Smooth muscle cell (in vitro differentiated cells): ENCODE measurements at regions not wholly inside any gene's neighbourhood (a gene's known extent, or its start where the extent isn't known, plus 50 kb on each side); places are given as distances from the start of the nearest gene placed in this dataset.

Experiments
- DNase-seq: peaks from one replicate; lab custom pipeline; 2025; ENCODE audit not compliant: unreplicated experiment; lab: John Stamatoyannopoulos, UW
- H2AFZ ChIP-seq: fragments of 200-600 bp; sonication (generic); 2 replicates; pipeline ENCODE4 v1.6.0; 2016; ENCODE audit warnings: antibody characterized with exemption, low read depth, mild to moderate bottlenecking
- H3F3A ChIP-seq: fragments of 200-600 bp; sonication (generic); 2 replicates; pipeline ENCODE4 v1.6.0; 2017; ENCODE audit warnings: antibody characterized with exemption, low read depth
- H3K27ac ChIP-seq: fragments of 200-600 bp; sonication (generic); 2 replicates; pipeline ENCODE4 v1.5.1; 2016; ENCODE audit warnings: low read depth, mild to moderate bottlenecking
- H3K27me3 ChIP-seq: fragments of 200-600 bp; sonication (generic); 2 replicates; pipeline ENCODE4 v1.6.1; 2016; ENCODE audit warnings: low read depth, mild to moderate bottlenecking
- H3K36me3 ChIP-seq: fragments of 200-600 bp; sonication (generic); 2 replicates; pipeline ENCODE4 v1.5.1; 2016; ENCODE audit warnings: low read depth
- H3K4me1 ChIP-seq: fragments of 200-600 bp; sonication (generic); 2 replicates; pipeline ENCODE4 v1.5.1; 2016; ENCODE audit warnings: low read depth
- H3K4me2 ChIP-seq: fragments of 200-600 bp; sonication (generic); 2 replicates; pipeline ENCODE4 v1.6.0; 2016; ENCODE audit warnings: mild to moderate bottlenecking
- H3K4me3 ChIP-seq: fragments of 200-600 bp; sonication (generic); 2 replicates; pipeline ENCODE4 v1.5.1; 2016; ENCODE audit warnings: mild to moderate bottlenecking
- H3K79me2 ChIP-seq: fragments of 200-600 bp; sonication (generic); 2 replicates; pipeline ENCODE4 v1.6.0; 2016; ENCODE audit warnings: low read depth, mild to moderate bottlenecking
- H3K9ac ChIP-seq: fragments of 200-600 bp; sonication (generic); 2 replicates; pipeline ENCODE4 v1.6.0; 2016; ENCODE audit warnings: low read depth
- H3K9me3 ChIP-seq: fragments of 200-600 bp; sonication (generic); replicated peaks from 2 replicates; pipeline ENCODE4 v1.5.1; 2016; ENCODE audit warnings: low read depth
- H4K20me1 ChIP-seq: fragments of 200-600 bp; sonication (generic); 2 replicates; pipeline ENCODE4 v1.6.0; 2016; ENCODE audit warnings: low read depth
- CTCF ChIP-seq: fragments of 200-600 bp; sonication (generic); IDR thresholded peaks from 2 replicates; pipeline ENCODE4 v1.5.1; 2017; ENCODE audit warnings: borderline replicate concordance, mild to moderate bottlenecking, antibody characterized with exemption; ENCODE audit not compliant: insufficient read depth, poor library complexity, severe bottlenecking
- WGBS: methylation state at CpG from one replicate; pipeline ENCODE4 v1.1.7; 2016; ENCODE audit warnings: low lambda C conversion rate; 5-methylcytosine and 5-hydroxymethylcytosine counted together

- Histone ChIP-seq H3K4me2 (no peak overlapping the region), H3K9me3 (no peaks in the 10 kb centered on the region), H3K27me3 (peaks cover 21% of the 10 kb centered on the region), H3K4me3 (no peak overlapping the region), H3K27ac (no peak overlapping the region), H4K20me1 (no peaks in the 10 kb centered on the region), H3K9ac (no peak overlapping the region), H3F3A (no peaks in the 10 kb centered on the region), H2AFZ (no peak overlapping the region), H3K36me3 (no peaks in the 10 kb centered on the region), H3K79me2 (no peaks in the 10 kb centered on the region), H3K4me1 (no peaks in the 10 kb centered on the region)
- no peak for TF ChIP-seq CTCF
- no peak for DNase-seq
- 92% methylated on average over 16 of the region's 16 CpGs for WGBS
Measured at GRCh38 chr22:49307870-49308269, 519.8 kb downstream of the BRD1 start.

- Histone ChIP-seq H3K4me1 (no peaks in the 10 kb centered on the region), H3K27me3 (peaks cover 19% of the 10 kb centered on the region), H3K79me2 (no peaks in the 10 kb centered on the region), H3K36me3 (no peaks in the 10 kb centered on the region), H3F3A (no peaks in the 10 kb centered on the region), H3K9me3 (no peaks in the 10 kb centered on the region), H2AFZ (no peak overlapping the region), H3K9ac (no peak overlapping the region), H3K4me2 (no peak overlapping the region), H3K27ac (no peak overlapping the region), H3K4me3 (no peak overlapping the region), H4K20me1 (no peaks in the 10 kb centered on the region)
- 90% methylated on average over 2 of the region's 2 CpGs for WGBS
- no peak for DNase-seq
- TF ChIP-seq CTCF: no peak
Measured at GRCh38 chr22:49307481-49307830, 520.2 kb downstream of the BRD1 start.

GRCh38 chr22:49306632-49307480, 520.8 kb downstream of the BRD1 start:
- TF ChIP-seq CTCF: no peak
- Histone ChIP-seq H3K4me3 (no peak overlapping the region), H2AFZ (no peak overlapping the region), H4K20me1 (no peaks in the 10 kb centered on the region), H3K9me3 (no peaks in the 10 kb centered on the region), H3K9ac (no peak overlapping the region), H3K27me3 (peaks cover 19% of the 10 kb centered on the region), H3K27ac (no peak overlapping the region), H3F3A (no peaks in the 10 kb centered on the region), H3K4me1 (no peaks in the 10 kb centered on the region), H3K36me3 (no peaks in the 10 kb centered on the region), H3K4me2 (no peak overlapping the region), H3K79me2 (no peaks in the 10 kb centered on the region)
- DNase-seq: no peak
- 93% methylated on average over 23 of the region's 31 CpGs for whole genome bisulfite sequencing

- Histone ChIP-seq H3K4me1 (no peaks in the 10 kb centered on the region), H3K27me3 (peaks cover 18% of the 10 kb centered on the region), H2AFZ (no peak overlapping the region), H4K20me1 (no peaks in the 10 kb centered on the region), H3K27ac (no peak overlapping the region), H3K9ac (no peak overlapping the region), H3K4me2 (no peak overlapping the region), H3K9me3 (no peaks in the 10 kb centered on the region), H3K79me2 (no peaks in the 10 kb centered on the region), H3K4me3 (no peak overlapping the region), H3F3A (no peaks in the 10 kb centered on the region), H3K36me3 (no peaks in the 10 kb centered on the region)
- TF ChIP-seq CTCF: no peak
- DNase-seq: no peak
- 87% methylated on average over 18 of the region's 18 CpGs for WGBS
Measured at GRCh38 chr22:49305966-49306631, 521.6 kb downstream of the BRD1 start.
